Suprapubic skin (tissue), 3 donors: ENCODE measurements at regions not wholly inside any gene's neighbourhood (a gene's known extent, or its start where the extent isn't known, plus 50 kb on each side); places are given as distances from the start of the nearest gene placed in this dataset.

Experiments
- EP300 ChIP-seq: sonication (generic); formaldehyde crosslinking; IDR thresholded peaks from one replicate; pipeline ENCODE4 v1.6.1; 2017; ENCODE audit warnings: antibody characterized with exemption
- POLR2A ChIP-seq, 2 donors: fragments of 450-650 bp; IDR thresholded peaks; one replicate each; pipeline ENCODE4 v1.6.1; 2017; ENCODE audit warnings: antibody characterized with exemption in 2 of 2, mild to moderate bottlenecking in 2 of 2, moderate library complexity in 2 of 2
- TF ChIP-seq, protein P1 (sequence below), 2 donors: fragments of 200-600 bp in 1 of 2; fragments of 450-650 bp in 1 of 2; sonication (generic) in 1 of 2; IDR thresholded peaks; one replicate each; pipeline ENCODE4 v1.5.1; 2016 to 2019; ENCODE audit warnings: antibody characterized with exemption in 2 of 2, mild to moderate bottlenecking in 1 of 2, moderate library complexity in 1 of 2

- TF ChIP-seq POLR2A (IDR thresholded peaks at IDR 0.05) (no peak), EP300 (no peak)
- TF ChIP-seq, protein P1, sequence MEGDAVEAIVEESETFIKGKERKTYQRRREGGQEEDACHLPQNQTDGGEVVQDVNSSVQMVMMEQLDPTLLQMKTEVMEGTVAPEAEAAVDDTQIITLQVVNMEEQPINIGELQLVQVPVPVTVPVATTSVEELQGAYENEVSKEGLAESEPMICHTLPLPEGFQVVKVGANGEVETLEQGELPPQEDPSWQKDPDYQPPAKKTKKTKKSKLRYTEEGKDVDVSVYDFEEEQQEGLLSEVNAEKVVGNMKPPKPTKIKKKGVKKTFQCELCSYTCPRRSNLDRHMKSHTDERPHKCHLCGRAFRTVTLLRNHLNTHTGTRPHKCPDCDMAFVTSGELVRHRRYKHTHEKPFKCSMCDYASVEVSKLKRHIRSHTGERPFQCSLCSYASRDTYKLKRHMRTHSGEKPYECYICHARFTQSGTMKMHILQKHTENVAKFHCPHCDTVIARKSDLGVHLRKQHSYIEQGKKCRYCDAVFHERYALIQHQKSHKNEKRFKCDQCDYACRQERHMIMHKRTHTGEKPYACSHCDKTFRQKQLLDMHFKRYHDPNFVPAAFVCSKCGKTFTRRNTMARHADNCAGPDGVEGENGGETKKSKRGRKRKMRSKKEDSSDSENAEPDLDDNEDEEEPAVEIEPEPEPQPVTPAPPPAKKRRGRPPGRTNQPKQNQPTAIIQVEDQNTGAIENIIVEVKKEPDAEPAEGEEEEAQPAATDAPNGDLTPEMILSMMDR (IDR thresholded peaks at IDR 0.05): no peak
These were observed 351.7 kb upstream of the DCC start for GRCh38 chr18:51988277-51988676.
